ENCODE measurements at regions not wholly inside any gene's neighbourhood (a gene's known extent, or its start where the extent isn't known, plus 50 kb on each side); places are given as distances from the start of the nearest gene placed in this dataset.
A peak's percentile ranks its signal among the peaks of the same experiment; 100 is the strongest.
"Not testable (repeated sequence)": the region's sequence is repeated elsewhere in the genome, so short reads cannot be mapped to it uniquely, and the experiment has no call there.

DNA sequence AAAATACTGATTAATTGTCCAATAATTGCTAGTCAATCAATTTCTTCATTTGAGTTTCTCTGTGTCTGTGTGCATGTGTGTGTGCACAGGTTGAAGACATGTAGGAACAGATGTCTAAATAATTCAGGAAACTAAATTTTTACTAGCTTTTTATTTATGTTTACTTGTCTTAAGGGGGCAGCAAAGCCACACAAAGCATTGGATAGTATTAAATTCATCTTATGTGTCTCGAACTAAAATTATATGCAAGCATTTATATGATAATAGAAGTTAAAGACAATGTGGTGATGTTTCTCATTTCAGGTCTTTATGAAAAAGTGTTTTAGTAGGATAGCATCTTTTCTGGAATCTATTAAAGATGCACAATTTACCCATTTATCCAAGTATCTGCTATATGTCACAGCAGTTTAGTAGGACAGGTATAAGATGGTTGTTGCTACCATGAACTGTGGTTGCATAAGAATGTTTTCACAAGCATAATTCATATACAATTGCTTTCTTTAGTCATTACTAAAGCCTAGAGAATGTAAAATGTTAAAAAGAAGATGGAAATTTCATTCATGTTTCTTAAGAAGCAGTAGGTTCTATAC lies 784.6 kb upstream of the NUDT12 start:
- in situ Hi-C loops (cut with HindIII; ENCODE audit: low sequenced_read_pairs), result no loop called here
- DNase-seq (ENCODE audit: low read depth), result peak; percentile 42
- no peak overlapping the region for H3K4me3 ChIP-seq (ENCODE audit: low read depth, low read length)
- TF ChIP-seq, protein P1, sequence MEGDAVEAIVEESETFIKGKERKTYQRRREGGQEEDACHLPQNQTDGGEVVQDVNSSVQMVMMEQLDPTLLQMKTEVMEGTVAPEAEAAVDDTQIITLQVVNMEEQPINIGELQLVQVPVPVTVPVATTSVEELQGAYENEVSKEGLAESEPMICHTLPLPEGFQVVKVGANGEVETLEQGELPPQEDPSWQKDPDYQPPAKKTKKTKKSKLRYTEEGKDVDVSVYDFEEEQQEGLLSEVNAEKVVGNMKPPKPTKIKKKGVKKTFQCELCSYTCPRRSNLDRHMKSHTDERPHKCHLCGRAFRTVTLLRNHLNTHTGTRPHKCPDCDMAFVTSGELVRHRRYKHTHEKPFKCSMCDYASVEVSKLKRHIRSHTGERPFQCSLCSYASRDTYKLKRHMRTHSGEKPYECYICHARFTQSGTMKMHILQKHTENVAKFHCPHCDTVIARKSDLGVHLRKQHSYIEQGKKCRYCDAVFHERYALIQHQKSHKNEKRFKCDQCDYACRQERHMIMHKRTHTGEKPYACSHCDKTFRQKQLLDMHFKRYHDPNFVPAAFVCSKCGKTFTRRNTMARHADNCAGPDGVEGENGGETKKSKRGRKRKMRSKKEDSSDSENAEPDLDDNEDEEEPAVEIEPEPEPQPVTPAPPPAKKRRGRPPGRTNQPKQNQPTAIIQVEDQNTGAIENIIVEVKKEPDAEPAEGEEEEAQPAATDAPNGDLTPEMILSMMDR (IDR thresholded peaks at IDR 0.05; ENCODE audit: low read depth, low read length, missing control alignments), result peak; percentile 26

DNA sequence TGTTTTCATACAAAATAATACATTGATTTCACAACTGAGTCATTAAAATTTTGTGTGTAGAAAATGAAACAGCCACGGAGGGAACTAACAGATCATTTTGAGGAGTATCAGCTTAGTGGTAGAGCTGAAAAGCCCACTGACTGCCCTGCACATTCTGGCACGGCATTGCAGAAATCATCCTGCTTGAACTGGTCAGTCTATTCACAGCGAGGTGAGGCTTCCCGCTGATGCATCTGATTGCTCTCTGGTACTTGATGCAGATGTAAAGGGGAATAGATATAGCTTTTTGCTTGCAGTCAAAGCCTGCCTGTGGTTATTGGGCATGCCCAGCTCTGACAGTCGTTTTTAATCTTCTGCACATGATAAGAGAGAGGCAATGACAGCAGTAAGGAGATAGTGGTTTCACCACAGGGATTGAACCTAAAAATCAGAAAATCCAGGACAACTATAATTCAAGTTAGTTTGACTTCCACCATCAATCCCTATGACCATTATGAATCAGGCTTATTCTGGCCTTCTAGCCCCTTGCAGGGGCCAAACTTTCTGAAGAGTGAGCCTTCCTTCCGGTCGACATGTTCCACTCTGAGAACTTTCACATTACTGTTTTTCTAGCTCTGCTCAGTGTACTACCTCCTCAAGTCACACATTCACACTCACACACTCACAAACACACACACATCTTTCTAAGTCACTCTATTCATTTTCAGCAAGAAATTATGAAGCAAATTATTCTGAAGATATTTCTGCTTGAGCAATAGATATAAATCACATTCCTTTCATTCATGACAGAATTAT lies 782.8 kb upstream of the NUDT12 start:
- in situ Hi-C loops (cut with HindIII; ENCODE audit: low sequenced_read_pairs), result no loop called here

DNA sequence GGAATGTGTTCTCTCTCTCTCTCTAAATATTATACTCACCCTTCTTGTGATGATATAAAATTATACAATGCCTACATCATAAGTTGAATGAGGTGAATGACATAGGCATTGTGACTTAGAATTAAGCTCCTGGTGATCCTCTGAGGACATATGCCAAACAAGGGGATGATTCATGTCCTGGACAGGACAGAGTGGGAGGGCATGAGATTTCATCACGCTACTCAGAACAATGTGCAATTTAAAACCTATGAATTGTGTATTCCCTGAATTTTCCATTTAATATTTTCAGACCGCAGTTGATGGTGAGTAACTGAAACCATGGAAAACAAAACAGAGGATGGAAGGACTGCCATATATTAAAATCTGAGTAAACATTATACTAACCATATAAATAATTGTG lies 782.2 kb upstream of the NUDT12 start:
- TF ChIP-seq, protein P1 (IDR thresholded peaks at IDR 0.05; ENCODE audit: low read depth, low read length, missing control alignments), result no peak
- peak; percentile 37 for DNase-seq (ENCODE audit: low read depth)
- H3K4me3 ChIP-seq (ENCODE audit: low read depth, low read length), result peak overlapping the region; percentile 23
- in situ Hi-C loops (cut with HindIII; ENCODE audit: low sequenced_read_pairs), result no loop called here

More for the DNA sequence above, 782.8 kb upstream of the NUDT12 start:
- TF ChIP-seq, protein P1 (IDR thresholded peaks at IDR 0.05; ENCODE audit: low read depth, low read length, missing control alignments), result no peak
- DNase-seq (ENCODE audit: low read depth), result peak; percentile 12
- H3K4me3 ChIP-seq (ENCODE audit: low read depth, low read length), result peak overlapping the region; percentile 23

DNA sequence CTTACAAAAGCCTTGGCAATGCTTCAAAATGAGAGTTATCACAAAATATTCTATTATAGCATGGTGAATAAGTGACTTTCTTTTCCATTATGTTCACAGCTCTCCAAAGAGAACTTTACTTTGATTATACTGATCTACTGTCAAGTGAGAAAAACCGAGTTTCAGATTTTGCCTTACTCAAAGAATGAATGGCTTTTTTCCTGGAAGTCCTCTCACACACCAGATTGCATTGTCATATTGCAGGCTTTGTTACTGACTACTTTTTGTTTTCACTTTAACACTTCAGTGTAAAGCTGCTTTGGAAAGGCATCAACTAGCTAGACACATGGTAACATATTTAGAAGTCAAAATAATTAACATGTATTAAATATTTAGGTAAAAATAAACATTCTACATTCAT lies 765.2 kb upstream of the NUDT12 start:
- in situ Hi-C loops (cut with HindIII; ENCODE audit: low sequenced_read_pairs), result no loop called here
- TF ChIP-seq, protein P1 (IDR thresholded peaks at IDR 0.05; ENCODE audit: low read depth, low read length, missing control alignments), result no peak
- no peak overlapping the region for H3K4me3 ChIP-seq (ENCODE audit: low read depth, low read length)
- DNase-seq (ENCODE audit: low read depth), result no peak

DNA sequence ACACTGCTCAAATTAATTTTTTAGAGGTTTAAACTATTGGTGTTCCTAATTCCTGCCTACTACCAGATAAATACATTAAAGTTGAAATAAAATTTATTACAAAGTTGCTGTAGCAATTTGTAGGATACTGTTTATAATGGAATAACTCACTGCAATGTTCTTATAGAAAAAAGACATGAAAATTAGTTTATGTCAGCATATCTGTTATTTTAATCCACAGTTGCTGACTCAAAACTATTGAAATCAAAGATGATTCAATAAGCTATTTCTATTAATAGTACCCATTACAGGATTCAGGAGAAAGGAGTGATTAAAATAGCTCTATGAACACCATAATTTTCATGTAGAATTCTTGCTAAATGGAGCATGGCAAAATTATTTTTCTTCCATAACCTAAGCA lies 764.4 kb upstream of the NUDT12 start:
- DNase-seq (ENCODE audit: low read depth), result no peak
- H3K4me3 ChIP-seq (ENCODE audit: low read depth, low read length), result no peak overlapping the region
- in situ Hi-C loops (cut with HindIII; ENCODE audit: low sequenced_read_pairs), result no loop called here
- TF ChIP-seq, protein P1 (IDR thresholded peaks at IDR 0.05; ENCODE audit: low read depth, low read length, missing control alignments), result no peak

DNA sequence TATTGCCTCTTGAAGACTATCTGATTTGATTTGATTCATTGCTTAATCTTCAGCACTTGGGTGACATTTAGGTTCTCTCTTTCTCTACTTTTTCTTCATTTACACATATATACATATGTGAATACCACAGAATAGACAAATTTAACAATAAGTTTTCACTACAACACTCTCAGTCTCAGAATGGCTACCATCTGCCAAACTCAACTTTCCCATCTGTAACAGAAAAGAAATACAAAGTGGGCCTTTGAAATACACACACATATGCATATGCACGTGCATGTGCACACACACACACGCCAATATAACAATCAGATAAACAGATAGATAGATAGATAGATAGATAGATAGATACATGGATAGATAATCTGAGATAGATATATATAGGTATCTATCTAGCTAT lies 762.8 kb upstream of the NUDT12 start:
- H3K4me3 ChIP-seq (ENCODE audit: low read depth, low read length), result no peak overlapping the region
- TF ChIP-seq, protein P1 (IDR thresholded peaks at IDR 0.05; ENCODE audit: low read depth, low read length, missing control alignments), result no peak
- no peak for DNase-seq (ENCODE audit: low read depth)
- in situ Hi-C loops (cut with HindIII; ENCODE audit: low sequenced_read_pairs), result no loop called here

DNA sequence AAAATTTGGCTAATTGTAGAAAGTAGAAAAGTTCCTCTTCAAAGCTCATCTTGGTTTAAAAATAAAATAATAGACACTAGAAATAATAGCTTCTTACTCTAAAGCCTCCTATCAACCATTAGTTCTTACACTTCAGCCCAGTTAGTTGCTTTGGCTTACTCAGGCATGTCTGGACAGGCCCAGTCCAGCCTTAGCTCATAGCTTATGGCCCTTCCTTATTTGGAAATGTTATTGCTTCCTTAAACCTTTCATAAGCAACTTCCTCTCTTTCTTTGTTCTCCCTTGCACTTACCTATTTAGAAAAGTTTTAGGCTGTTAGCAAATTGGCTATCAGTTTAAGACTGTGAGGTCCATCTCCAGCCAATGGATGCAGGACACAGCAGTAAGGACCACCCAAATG lies 754.1 kb upstream of the NUDT12 start:
- DNase-seq (ENCODE audit: low read depth); in situ Hi-C loops (cut with HindIII; ENCODE audit: low sequenced_read_pairs); H3K4me3 ChIP-seq (ENCODE audit: low read depth, low read length): not testable (repeated sequence)
